Lung (tissue), 11 donors: ENCODE measurements at regions not wholly inside any gene's neighbourhood (a gene's known extent, or its start where the extent isn't known, plus 50 kb on each side); places are given as distances from the start of the nearest gene placed in this dataset.
"Not testable (repeated sequence)": the region's sequence is repeated elsewhere in the genome, so short reads cannot be mapped to it uniquely, and the experiment has no call there.

Source experiments
- ATAC-seq: fragments of 200-7000 bp; cut with Tn5 transposase; one replicate; pipeline ENCODE4 v1.9.1; 2020; ENCODE audit warnings: moderate number of reproducible peaks; ENCODE audit not compliant: insufficient read depth, low FRiP score
- DNase-seq, 3 donors: peaks; one replicate each; pipeline ENCODE4 v3.0.0-alpha.2; 2013 to 2017
- H3K27ac ChIP-seq, 2 donors: one replicate each; pipeline ENCODE4 v1.5.1; 2013; ENCODE audit warnings: mild to moderate bottlenecking in 2 of 2, moderate library complexity in 2 of 2, control low read depth in 1 of 2, inconsistent platforms in 1 of 2, low read depth in 1 of 2, low read length in 1 of 2
- H3K27me3 ChIP-seq, 3 donors: one replicate each; pipeline ENCODE4 v1.5.1; 2013; ENCODE audit warnings: low read length in 2 of 3; ENCODE audit not compliant: control insufficient read depth in 3 of 3, insufficient read depth in 3 of 3
- H3K36me3 ChIP-seq, 4 donors: one replicate each; pipeline ENCODE4 v1.5.1; 2013; ENCODE audit warnings: low read length in 4 of 4, mild to moderate bottlenecking in 1 of 4, moderate library complexity in 1 of 4; ENCODE audit not compliant: control insufficient read depth in 4 of 4, insufficient read depth in 4 of 4
- H3K4me1 ChIP-seq, 5 donors: one replicate each; pipeline ENCODE4 v1.5.1; 2013; ENCODE audit warnings: low read length in 5 of 5, mild to moderate bottlenecking in 2 of 5, moderate library complexity in 1 of 5; ENCODE audit not compliant: control insufficient read depth in 5 of 5, insufficient read depth in 5 of 5
- H3K4me3 ChIP-seq: one replicate; pipeline ENCODE4 v1.5.1; 2013; ENCODE audit warnings: mild to moderate bottlenecking, control low read depth, moderate library complexity
- H3K9ac ChIP-seq, 2 donors: one replicate each; pipeline ENCODE4 v1.5.1; 2013; ENCODE audit warnings: low read length in 2 of 2, control low read depth in 1 of 2; ENCODE audit not compliant: insufficient read depth in 1 of 2
- H3K9me3 ChIP-seq, 4 donors: one replicate each; pipeline ENCODE4 v1.5.1; 2013; ENCODE audit warnings: low read length in 3 of 4, mild to moderate bottlenecking in 1 of 4, moderate library complexity in 1 of 4; ENCODE audit not compliant: control insufficient read depth in 4 of 4, insufficient read depth in 3 of 4
- WGBS, 2 donors: extraction: QIAGEN DNeasy Blood & Tissue Kit; methylation state at CpG; one replicate each; pipeline ENCODE4 v1.1.7; 2013; 5-methylcytosine and 5-hydroxymethylcytosine counted together
- TF ChIP-seq, protein P1 (sequence below): IDR thresholded peaks from 2 replicates; pipeline ENCODE4 v1.5.1; 2012; ENCODE audit warnings: mild to moderate bottlenecking; ENCODE audit errors: control extremely low read depth, extremely low read depth
- donor health status: control.
- donor health status: control.
- donor health status: Bipolar disorder and iron deficiency.
- donor health status: healthy.
- donor health status: DM: yes; HTN: yes; CAD: no.

DNA sequence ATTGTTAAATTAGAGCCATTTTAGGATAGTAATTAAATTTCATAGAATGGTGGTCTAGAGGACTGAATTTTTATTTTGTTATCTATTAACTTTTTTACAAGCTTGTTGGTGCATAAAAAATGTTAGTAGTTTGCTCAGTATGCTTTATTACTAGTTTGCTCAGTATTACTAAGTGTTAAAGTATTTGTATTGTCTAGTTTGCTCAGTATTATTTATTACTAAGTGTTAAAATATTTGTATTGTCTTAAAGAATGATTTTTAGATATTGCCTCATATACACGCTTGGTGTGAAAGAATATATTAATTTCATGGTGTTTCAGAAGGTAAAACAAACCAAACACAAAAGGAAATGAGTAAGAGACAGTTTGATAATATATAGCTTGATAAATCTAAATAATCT is 268.4 kb upstream of the MAGEB18 start:
- no peak overlapping the region for H3K9ac ChIP-seq
- DNase-seq = no peak
- no peaks in the 10 kb centered on the region for H3K27me3 ChIP-seq
- ATAC-seq = no peak
- no peaks in the 10 kb centered on the region for H3K9me3 ChIP-seq
- no peaks in the 10 kb centered on the region for H3K36me3 ChIP-seq
- 57 to 76% methylated on average over 1 of the region's 1 CpG for WGBS, 2 donors
- H3K4me3 ChIP-seq = no peak overlapping the region
- no peak overlapping the region for H3K27ac ChIP-seq
- TF ChIP-seq, protein P1, sequence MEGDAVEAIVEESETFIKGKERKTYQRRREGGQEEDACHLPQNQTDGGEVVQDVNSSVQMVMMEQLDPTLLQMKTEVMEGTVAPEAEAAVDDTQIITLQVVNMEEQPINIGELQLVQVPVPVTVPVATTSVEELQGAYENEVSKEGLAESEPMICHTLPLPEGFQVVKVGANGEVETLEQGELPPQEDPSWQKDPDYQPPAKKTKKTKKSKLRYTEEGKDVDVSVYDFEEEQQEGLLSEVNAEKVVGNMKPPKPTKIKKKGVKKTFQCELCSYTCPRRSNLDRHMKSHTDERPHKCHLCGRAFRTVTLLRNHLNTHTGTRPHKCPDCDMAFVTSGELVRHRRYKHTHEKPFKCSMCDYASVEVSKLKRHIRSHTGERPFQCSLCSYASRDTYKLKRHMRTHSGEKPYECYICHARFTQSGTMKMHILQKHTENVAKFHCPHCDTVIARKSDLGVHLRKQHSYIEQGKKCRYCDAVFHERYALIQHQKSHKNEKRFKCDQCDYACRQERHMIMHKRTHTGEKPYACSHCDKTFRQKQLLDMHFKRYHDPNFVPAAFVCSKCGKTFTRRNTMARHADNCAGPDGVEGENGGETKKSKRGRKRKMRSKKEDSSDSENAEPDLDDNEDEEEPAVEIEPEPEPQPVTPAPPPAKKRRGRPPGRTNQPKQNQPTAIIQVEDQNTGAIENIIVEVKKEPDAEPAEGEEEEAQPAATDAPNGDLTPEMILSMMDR = no peak
- no peaks in the 10 kb centered on the region for H3K4me1 ChIP-seq

DNA sequence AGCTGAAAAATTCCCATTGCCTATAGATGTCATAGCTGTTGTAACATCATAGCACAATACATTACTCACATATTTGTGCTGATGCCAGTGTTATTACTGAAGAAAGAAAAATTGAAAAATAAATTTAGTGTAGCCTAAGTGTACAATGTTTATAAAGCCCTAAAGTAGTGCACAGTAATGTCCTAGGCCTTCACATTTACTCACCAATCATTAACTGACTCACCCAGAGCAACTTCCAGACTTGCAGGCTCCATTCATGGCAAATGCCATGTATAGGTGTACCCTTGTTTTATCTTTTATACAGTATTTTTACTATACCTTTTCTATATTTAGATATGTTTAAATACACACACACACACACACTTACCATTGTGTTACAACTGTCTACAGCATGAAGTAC is 265.4 kb upstream of the MAGEB18 start:
- no peaks in the 10 kb centered on the region for H3K27me3 ChIP-seq
- TF ChIP-seq, protein P1 = no peak
- H3K27ac ChIP-seq = no peak overlapping the region
- H3K4me1 ChIP-seq = no peaks in the 10 kb centered on the region
- no peaks in the 10 kb centered on the region for H3K9me3 ChIP-seq
- ATAC-seq = no peak
- no peak overlapping the region for H3K9ac ChIP-seq
- H3K36me3 ChIP-seq = no peaks in the 10 kb centered on the region
- DNase-seq = no peak
- H3K4me3 ChIP-seq = no peak overlapping the region

GRCh38 chrX:25873196-25873595 is 264.9 kb upstream of the MAGEB18 start:
- ATAC-seq = peak; percentile 34
- DNase-seq = peak in 1 of 3 donors; percentile 18
- 34 to 39% methylated on average over 2 of the region's 2 CpGs for WGBS, 2 donors
- no peak overlapping the region for H3K9ac ChIP-seq
- H3K27ac ChIP-seq = no peak overlapping the region
- H3K36me3 ChIP-seq = no peaks in the 10 kb centered on the region
- H3K9me3 ChIP-seq = no peaks in the 10 kb centered on the region
- no peak overlapping the region for H3K4me3 ChIP-seq
- H3K4me1 ChIP-seq = no peaks in the 10 kb centered on the region
- H3K27me3 ChIP-seq = no peaks in the 10 kb centered on the region
- TF ChIP-seq, protein P1 = no peak

DNA sequence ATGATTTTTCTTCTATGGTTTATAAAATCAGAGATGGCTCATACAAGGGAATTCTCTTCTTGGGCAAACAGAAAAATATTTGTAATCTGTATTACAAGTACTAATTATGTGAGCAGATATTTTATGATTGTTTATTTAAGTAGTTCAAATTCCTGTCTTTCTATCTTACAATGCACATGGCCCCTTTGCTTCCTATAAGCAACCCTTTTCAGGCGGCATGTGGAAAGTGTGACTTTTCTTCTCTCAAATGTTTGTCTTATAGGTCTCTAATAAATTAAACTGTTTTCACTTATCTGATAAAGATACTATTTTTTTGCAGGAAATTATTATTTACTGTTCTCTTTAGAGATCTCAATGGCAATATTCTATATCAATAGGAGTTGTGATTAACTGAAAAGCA is 259.3 kb upstream of the MAGEB18 start:
- no peak overlapping the region for H3K4me3 ChIP-seq
- 48 to 63% methylated on average over 1 of the region's 1 CpG for WGBS, 2 donors
- no peak overlapping the region for H3K9ac ChIP-seq
- H3K27ac ChIP-seq = no peak overlapping the region
- no peaks in the 10 kb centered on the region for H3K36me3 ChIP-seq
- TF ChIP-seq, protein P1 = no peak
- no peaks in the 10 kb centered on the region for H3K4me1 ChIP-seq
- DNase-seq (peak in 2 of 3 donors; percentile 12 to 14), ATAC-seq (no peak)
- H3K9me3 ChIP-seq = no peaks in the 10 kb centered on the region
- H3K27me3 ChIP-seq = no peaks in the 10 kb centered on the region

DNA sequence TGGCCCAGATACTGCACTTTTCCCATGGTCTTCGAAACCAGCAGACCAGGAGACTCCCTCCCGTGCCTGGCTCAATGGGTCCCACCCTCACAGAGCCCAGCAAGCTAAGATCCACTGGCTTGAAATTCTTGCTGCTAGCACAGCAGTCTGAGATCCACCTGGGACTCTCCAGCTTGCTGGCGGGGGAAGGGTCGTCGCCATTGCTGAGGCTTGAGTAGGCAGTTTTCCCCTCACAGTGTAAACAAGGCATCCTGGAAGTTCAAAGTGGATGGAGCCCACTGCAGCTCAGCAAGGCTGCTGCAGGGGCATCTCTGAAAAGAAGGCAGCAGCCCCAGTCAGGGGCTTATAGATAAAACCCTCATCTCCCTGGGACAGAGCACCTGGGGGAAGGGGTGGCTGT is 255.6 kb upstream of the MAGEB18 start:
- H3K4me1 ChIP-seq, DNase-seq: not testable (repeated sequence)

More for the DNA sequence above, 255.6 kb upstream of the MAGEB18 start:
- H3K27ac ChIP-seq, H3K27me3 ChIP-seq, ATAC-seq, H3K4me3 ChIP-seq, H3K9ac ChIP-seq, H3K36me3 ChIP-seq, H3K9me3 ChIP-seq: not testable (repeated sequence)
- WGBS, 2 donors = 59 to 71% methylated on average over 5 of the region's 5 CpGs
